Activated naive CD4-positive, alpha-beta T cell treated with anti-CD3 and anti-CD28 coated beads, Interleukin-2, amount 50 U/mL, for 24 hours (primary cell): ENCODE measurements at regions not wholly inside any gene's neighbourhood (a gene's known extent, or its start where the extent isn't known, plus 50 kb on each side); places are given as distances from the start of the nearest gene placed in this dataset.

Experiments
- H3K27ac Mint-ChIP-seq: one replicate; pipeline ENCODE4 v1.8.0; 2021; ENCODE audit warnings: mild to moderate bottlenecking, mixed read lengths
- H3K27me3 Mint-ChIP-seq: one replicate; pipeline ENCODE4 v1.8.0; 2021; ENCODE audit warnings: mixed read lengths
- H3K36me3 Mint-ChIP-seq: one replicate; pipeline ENCODE4 v1.8.0; 2021; ENCODE audit warnings: mixed read lengths
- H3K4me1 Mint-ChIP-seq: one replicate; pipeline ENCODE4 v1.8.0; 2021; ENCODE audit warnings: mixed read lengths
- H3K4me3 Mint-ChIP-seq: one replicate; pipeline ENCODE4 v1.8.0; 2021; ENCODE audit warnings: mild to moderate bottlenecking, mixed read lengths
- H3K9me3 Mint-ChIP-seq: one replicate; pipeline ENCODE4 v1.8.0; 2021; ENCODE audit warnings: mixed read lengths

GRCh38 chr9:7415836-7416235 lies 383.7 kb downstream of the DMAC1 start:
- no peaks in the 10 kb centered on the region for H3K36me3 Mint-ChIP-seq

GRCh38 chr9:7408845-7409244 lies 390.7 kb downstream of the DMAC1 start:
- no peak overlapping the region for H3K4me3 Mint-ChIP-seq
- no peak overlapping the region for H3K27ac Mint-ChIP-seq
- no peaks in the 10 kb centered on the region for H3K4me1 Mint-ChIP-seq
- H3K9me3 Mint-ChIP-seq = no peaks in the 10 kb centered on the region
- H3K36me3 Mint-ChIP-seq = no peaks in the 10 kb centered on the region
- H3K27me3 Mint-ChIP-seq = peaks cover 8% of the 10 kb centered on the region

More at GRCh38 chr9:7415836-7416235, 383.7 kb downstream of the DMAC1 start:
- H3K9me3 Mint-ChIP-seq = peaks cover 15% of the 10 kb centered on the region
- H3K4me3 Mint-ChIP-seq = no peak overlapping the region
- H3K27ac Mint-ChIP-seq = no peak overlapping the region
- no peaks in the 10 kb centered on the region for H3K4me1 Mint-ChIP-seq
- H3K27me3 Mint-ChIP-seq = peaks cover 7% of the 10 kb centered on the region

GRCh38 chr9:7407246-7407645 lies 392.3 kb downstream of the DMAC1 start:
- Mint-ChIP-seq H3K4me1 (no peaks in the 10 kb centered on the region), H3K36me3 (no peaks in the 10 kb centered on the region), H3K27me3 (peaks cover 8% of the 10 kb centered on the region), H3K27ac (no peak overlapping the region), H3K4me3 (no peak overlapping the region), H3K9me3 (no peaks in the 10 kb centered on the region)

GRCh38 chr9:7405924-7406604 lies 393.5 kb downstream of the DMAC1 start:
- H3K36me3 Mint-ChIP-seq = no peaks in the 10 kb centered on the region
- H3K27ac Mint-ChIP-seq = no peak overlapping the region
- H3K4me3 Mint-ChIP-seq = no peak overlapping the region
- no peaks in the 10 kb centered on the region for H3K9me3 Mint-ChIP-seq
- peaks cover 9% of the 10 kb centered on the region for H3K27me3 Mint-ChIP-seq
- no peaks in the 10 kb centered on the region for H3K4me1 Mint-ChIP-seq

GRCh38 chr9:7403839-7404487 lies 395.6 kb downstream of the DMAC1 start:
- no peaks in the 10 kb centered on the region for H3K4me1 Mint-ChIP-seq
- no peaks in the 10 kb centered on the region for H3K9me3 Mint-ChIP-seq
- no peak overlapping the region for H3K4me3 Mint-ChIP-seq
- H3K27me3 Mint-ChIP-seq = peaks cover 8% of the 10 kb centered on the region
- no peaks in the 10 kb centered on the region for H3K36me3 Mint-ChIP-seq
- H3K27ac Mint-ChIP-seq = no peak overlapping the region

GRCh38 chr9:7403028-7403389 lies 396.6 kb downstream of the DMAC1 start:
- Mint-ChIP-seq H3K9me3 (no peaks in the 10 kb centered on the region), H3K4me3 (no peak overlapping the region), H3K4me1 (no peaks in the 10 kb centered on the region), H3K27ac (no peak overlapping the region), H3K36me3 (no peaks in the 10 kb centered on the region), H3K27me3 (peaks cover 8% of the 10 kb centered on the region)

- H3K4me1 Mint-ChIP-seq = no peaks in the 10 kb centered on the region
- no peaks in the 10 kb centered on the region for H3K9me3 Mint-ChIP-seq
- H3K36me3 Mint-ChIP-seq = no peaks in the 10 kb centered on the region
- peaks cover 6% of the 10 kb centered on the region for H3K27me3 Mint-ChIP-seq
- H3K4me3 Mint-ChIP-seq = no peak overlapping the region
- H3K27ac Mint-ChIP-seq = no peak overlapping the region
Observed at GRCh38 chr9:7402334-7403027, 397.1 kb downstream of the DMAC1 start.

- Mint-ChIP-seq H3K4me1 (no peaks in the 10 kb centered on the region), H3K4me3 (no peak overlapping the region), H3K36me3 (no peaks in the 10 kb centered on the region), H3K27ac (no peak overlapping the region), H3K27me3 (peaks cover 6% of the 10 kb centered on the region), H3K9me3 (no peaks in the 10 kb centered on the region)
Observed at GRCh38 chr9:7401116-7401515, 398.5 kb downstream of the DMAC1 start.

GRCh38 chr9:7394002-7394774 lies 405.4 kb downstream of the DMAC1 start:
- Mint-ChIP-seq H3K4me3 (no peak overlapping the region), H3K27ac (no peak overlapping the region), H3K9me3 (no peaks in the 10 kb centered on the region), H3K4me1 (no peaks in the 10 kb centered on the region), H3K27me3 (no peaks in the 10 kb centered on the region), H3K36me3 (no peaks in the 10 kb centered on the region)

- Mint-ChIP-seq H3K4me1 (no peaks in the 10 kb centered on the region), H3K9me3 (no peaks in the 10 kb centered on the region), H3K27ac (no peak overlapping the region), H3K4me3 (no peak overlapping the region), H3K27me3 (no peaks in the 10 kb centered on the region), H3K36me3 (no peaks in the 10 kb centered on the region)
Observed at GRCh38 chr9:7392148-7392547, 407.4 kb downstream of the DMAC1 start.

GRCh38 chr9:7388755-7389154 lies 410.8 kb downstream of the DMAC1 start:
- Mint-ChIP-seq H3K4me1 (no peaks in the 10 kb centered on the region), H3K36me3 (no peaks in the 10 kb centered on the region), H3K27ac (no peak overlapping the region), H3K9me3 (no peaks in the 10 kb centered on the region), H3K27me3 (peaks cover 5% of the 10 kb centered on the region), H3K4me3 (no peak overlapping the region)

GRCh38 chr9:7387840-7388239 lies 411.7 kb downstream of the DMAC1 start:
- Mint-ChIP-seq H3K4me1 (no peaks in the 10 kb centered on the region), H3K9me3 (no peaks in the 10 kb centered on the region), H3K4me3 (no peak overlapping the region), H3K36me3 (no peaks in the 10 kb centered on the region), H3K27ac (no peak overlapping the region), H3K27me3 (peaks cover 5% of the 10 kb centered on the region)

- Mint-ChIP-seq H3K4me1 (no peaks in the 10 kb centered on the region), H3K9me3 (no peaks in the 10 kb centered on the region), H3K27me3 (peaks cover 5% of the 10 kb centered on the region), H3K36me3 (no peaks in the 10 kb centered on the region), H3K27ac (no peak overlapping the region), H3K4me3 (no peak overlapping the region)
Observed at GRCh38 chr9:7382304-7382703, 417.3 kb downstream of the DMAC1 start.

GRCh38 chr9:7377489-7377888 lies 422.1 kb downstream of the DMAC1 start:
- Mint-ChIP-seq H3K27me3 (no peaks in the 10 kb centered on the region), H3K9me3 (no peaks in the 10 kb centered on the region), H3K4me1 (no peaks in the 10 kb centered on the region), H3K27ac (no peak overlapping the region), H3K4me3 (no peak overlapping the region), H3K36me3 (no peaks in the 10 kb centered on the region)

- Mint-ChIP-seq H3K4me3 (no peak overlapping the region), H3K4me1 (no peaks in the 10 kb centered on the region), H3K9me3 (no peaks in the 10 kb centered on the region), H3K27me3 (no peaks in the 10 kb centered on the region), H3K36me3 (no peaks in the 10 kb centered on the region), H3K27ac (no peak overlapping the region)
Observed at GRCh38 chr9:7376833-7377232, 422.7 kb downstream of the DMAC1 start.

- Mint-ChIP-seq H3K4me1 (no peaks in the 10 kb centered on the region), H3K4me3 (no peak overlapping the region), H3K27ac (no peak overlapping the region), H3K27me3 (no peaks in the 10 kb centered on the region), H3K9me3 (no peaks in the 10 kb centered on the region), H3K36me3 (no peaks in the 10 kb centered on the region)
Observed at GRCh38 chr9:7376213-7376612, 423.4 kb downstream of the DMAC1 start.
